ENCODE measurements at regions not wholly inside any gene's neighbourhood (a gene's known extent, or its start where the extent isn't known, plus 50 kb on each side); places are given as distances from the start of the nearest gene placed in this dataset.

- in situ Hi-C loops (cut with HindIII; ENCODE audit: low sequenced_read_pairs), result loop anchor here (5.0 kb wide), 1 partner anchor 42 kb away; no protein-coding TSS in a partner anchor
Measured at GRCh38 chr5:164359260-164360255, 854.1 kb downstream of the MAT2B start.

GRCh38 chr5:164360589-164360988 lies 855.2 kb downstream of the MAT2B start:
- in situ Hi-C loops (cut with HindIII; ENCODE audit: low sequenced_read_pairs), result no loop called here

GRCh38 chr5:164361986-164362385 lies 856.6 kb downstream of the MAT2B start:
- in situ Hi-C loops (cut with HindIII; ENCODE audit: low sequenced_read_pairs), result no loop called here

GRCh38 chr5:164362835-164363234 lies 857.4 kb downstream of the MAT2B start:
- in situ Hi-C loops (cut with HindIII; ENCODE audit: low sequenced_read_pairs), result no loop called here

GRCh38 chr5:164364237-164365208 lies 859.1 kb downstream of the MAT2B start:
- in situ Hi-C loops (cut with HindIII; ENCODE audit: low sequenced_read_pairs), result no loop called here

GRCh38 chr5:164370841-164371240 lies 865.4 kb downstream of the MAT2B start:
- in situ Hi-C loops (cut with HindIII; ENCODE audit: low sequenced_read_pairs), result no loop called here

GRCh38 chr5:164372892-164373291 lies 867.5 kb downstream of the MAT2B start:
- in situ Hi-C loops (cut with HindIII; ENCODE audit: low sequenced_read_pairs), result no loop called here

- in situ Hi-C loops (cut with HindIII; ENCODE audit: low sequenced_read_pairs), result no loop called here
Measured at GRCh38 chr5:164373876-164374275, 868.5 kb downstream of the MAT2B start.

- in situ Hi-C loops (cut with HindIII; ENCODE audit: low sequenced_read_pairs), result no loop called here
Measured at GRCh38 chr5:164375051-164375450, 869.6 kb downstream of the MAT2B start.

GRCh38 chr5:164376843-164377242 lies 871.4 kb downstream of the MAT2B start:
- in situ Hi-C loops (cut with HindIII; ENCODE audit: low sequenced_read_pairs), result no loop called here

- in situ Hi-C loops (cut with HindIII; ENCODE audit: low sequenced_read_pairs), result no loop called here
Measured at GRCh38 chr5:164377746-164378145, 872.3 kb downstream of the MAT2B start.

- in situ Hi-C loops (cut with HindIII; ENCODE audit: low sequenced_read_pairs), result loop anchor here (5.0 kb wide), 1 partner anchor 46 kb away; no protein-coding TSS in a partner anchor
Measured at GRCh38 chr5:164383662-164384061, 878.2 kb downstream of the MAT2B start.

- in situ Hi-C loops (cut with HindIII; ENCODE audit: low sequenced_read_pairs), result no loop called here
Measured at GRCh38 chr5:164392531-164392930, 887.1 kb downstream of the MAT2B start.

GRCh38 chr5:164394686-164395194 lies 889.3 kb downstream of the MAT2B start:
- in situ Hi-C loops (cut with HindIII; ENCODE audit: low sequenced_read_pairs), result loop anchor here (5.0 kb wide), 1 partner anchor 68 kb away; no protein-coding TSS in a partner anchor

- in situ Hi-C loops (cut with HindIII; ENCODE audit: low sequenced_read_pairs), result no loop called here
Measured at GRCh38 chr5:164412531-164412930, 907.1 kb downstream of the MAT2B start.

GRCh38 chr5:164420161-164420560 lies 914.7 kb downstream of the MAT2B start:
- in situ Hi-C loops (cut with HindIII; ENCODE audit: low sequenced_read_pairs), result no loop called here

GRCh38 chr5:164422400-164422799 lies 917.0 kb downstream of the MAT2B start:
- in situ Hi-C loops (cut with HindIII; ENCODE audit: low sequenced_read_pairs), result no loop called here

GRCh38 chr5:164431634-164432304 lies 926.4 kb downstream of the MAT2B start:
- in situ Hi-C loops (cut with HindIII; ENCODE audit: low sequenced_read_pairs), result no loop called here

GRCh38 chr5:164433106-164433870 lies 927.9 kb downstream of the MAT2B start:
- in situ Hi-C loops (cut with HindIII; ENCODE audit: low sequenced_read_pairs), result no loop called here

- in situ Hi-C loops (cut with HindIII; ENCODE audit: low sequenced_read_pairs), result no loop called here
Measured at GRCh38 chr5:164435576-164435975, 930.2 kb downstream of the MAT2B start.
